ENCODE measurements at regions not wholly inside any gene's neighbourhood (a gene's known extent, or its start where the extent isn't known, plus 50 kb on each side); places are given as distances from the start of the nearest gene placed in this dataset.

- TF ChIP-seq REST (IDR thresholded peaks at IDR 0.05; ENCODE audit: insufficient read depth in 1 of 2, low read depth in 2 of 2, low read length in 2 of 2) (no peak), POLR2AphosphoS5 (IDR thresholded peaks at IDR 0.05; ENCODE audit: low read depth, low read length) (no peak), TAF1 (IDR thresholded peaks at IDR 0.05; ENCODE audit: borderline replicate concordance, insufficient read depth, low read length) (no peak)
Measured at GRCh38 chr6:121839896-121840295, 404.4 kb downstream of the GJA1 start.

All from PFSK-1 (cell line).